ENCODE measurements at regions not wholly inside any gene's neighbourhood (a gene's known extent, or its start where the extent isn't known, plus 50 kb on each side); places are given as distances from the start of the nearest gene placed in this dataset.
A peak's percentile ranks its signal among the peaks of the same experiment; 100 is the strongest.

GRCh38 chr3:56971816-56972215 lies 88.6 kb upstream of the SPATA12 start:
- H3K27ac ChIP-seq (ENCODE audit: low read length) = no peak overlapping the region
- no peaks in the 10 kb centered on the region for H3K36me3 ChIP-seq (ENCODE audit: control insufficient read depth, insufficient read depth, low read length)
- no peaks in the 10 kb centered on the region; the same call in 1 of the 2 replicates for H3K4me1 ChIP-seq (ENCODE audit: control insufficient read depth, insufficient read depth, low read length)
- ChIA-PET CTCF (no interaction called here), POLR2A (no interaction called here)
- H3K27me3 ChIP-seq (ENCODE audit: control insufficient read depth, insufficient read depth, low read length) = no peaks in the 10 kb centered on the region
- no peak for TF ChIP-seq TCF7L2 (IDR thresholded peaks at IDR 0.05; ENCODE audit: low read depth, low read length)
- TF ChIP-seq REST (IDR thresholded peaks at IDR 0.05; ENCODE audit: insufficient read depth in 1 of 2, low read depth in 2 of 2, low read length in 1 of 2) = no peak
- TF ChIP-seq CTCF (IDR thresholded peaks at IDR 0.05) = no peak
- no peak for TF ChIP-seq SIN3A (IDR thresholded peaks at IDR 0.05; ENCODE audit: borderline replicate concordance, insufficient read depth, low read depth, low read length)
- TF ChIP-seq POLR2AphosphoS5 (IDR thresholded peaks at IDR 0.05; ENCODE audit: low read depth, low read length) = no peak
- ATAC-seq (no peak), DNase-seq (ENCODE audit: low read depth, low spot score) (no peak)
- H3K9me3 ChIP-seq (ENCODE audit: control insufficient read depth, insufficient read depth, low read depth, low read length) = no peaks in the 10 kb centered on the region
- in situ Hi-C loops (cut with HindIII; ENCODE audit: low pct_unique_long_range_greater_than_20kb, low sequenced_read_pairs) (no loop called here), intact Hi-C loops (cut with micrococcal nuclease; ENCODE audit: unreplicated experiment) (no loop called here)
- H3K4me3 ChIP-seq (ENCODE audit: low read depth in 2 of 2, low read length in 2 of 2) = no peak overlapping the region
- no TSS peak for BruUV-seq (replicated peaks)

- intact Hi-C loops (cut with micrococcal nuclease; ENCODE audit: unreplicated experiment) = no loop called here
- Histone ChIP-seq H3K36me3 (ENCODE audit: control insufficient read depth, insufficient read depth, low read length) (no peaks in the 10 kb centered on the region), H3K4me3 (ENCODE audit: low read depth in 2 of 2, low read length in 2 of 2) (no peak overlapping the region), H3K27ac (ENCODE audit: low read length) (no peak overlapping the region), H3K27me3 (ENCODE audit: control insufficient read depth, insufficient read depth, low read length) (no peaks in the 10 kb centered on the region), H3K4me1 (ENCODE audit: control insufficient read depth, insufficient read depth, low read length) (no peaks in the 10 kb centered on the region; the same call in 1 of the 2 replicates), H3K9me3 (ENCODE audit: control insufficient read depth, insufficient read depth, low read depth, low read length) (no peaks in the 10 kb centered on the region)
- no TSS peak for BruUV-seq (replicated peaks)
- TF ChIP-seq TCF7L2 (IDR thresholded peaks at IDR 0.05; ENCODE audit: low read depth, low read length) (no peak), REST (IDR thresholded peaks at IDR 0.05; ENCODE audit: insufficient read depth in 1 of 2, low read depth in 2 of 2, low read length in 1 of 2) (peak in 1 of 2 experiments; percentile 37; a peak in 1 of 4 replicates)
- ChIA-PET POLR2A (no interaction called here), CTCF (interaction anchor here (0.6 kb wide), 1 partner anchor 18 kb away, joined by 3 read pairs; no protein-coding TSS in a partner anchor)
- in situ Hi-C loops (cut with HindIII; ENCODE audit: low pct_unique_long_range_greater_than_20kb, low sequenced_read_pairs) = no loop called here
- DNase-seq (ENCODE audit: low read depth, low spot score) (no peak), ATAC-seq (no peak)
Measured at GRCh38 chr3:56971261-56971660, 89.2 kb upstream of the SPATA12 start.
